GM12891 (cell line): ENCODE measurements at regions not wholly inside any gene's neighbourhood (a gene's known extent, or its start where the extent isn't known, plus 50 kb on each side); places are given as distances from the start of the nearest gene placed in this dataset.

Experiments
- POLR2AphosphoS5 ChIP-seq: IDR thresholded peaks from 2 replicates; pipeline ENCODE4 v1.6.1; 2011; ENCODE audit warnings: low read depth, low read length, control low read depth
- SPI1 ChIP-seq: IDR thresholded peaks from 2 replicates; pipeline ENCODE4 v1.6.1; 2011; ENCODE audit warnings: low read depth, low read length, control low read depth

DNA sequence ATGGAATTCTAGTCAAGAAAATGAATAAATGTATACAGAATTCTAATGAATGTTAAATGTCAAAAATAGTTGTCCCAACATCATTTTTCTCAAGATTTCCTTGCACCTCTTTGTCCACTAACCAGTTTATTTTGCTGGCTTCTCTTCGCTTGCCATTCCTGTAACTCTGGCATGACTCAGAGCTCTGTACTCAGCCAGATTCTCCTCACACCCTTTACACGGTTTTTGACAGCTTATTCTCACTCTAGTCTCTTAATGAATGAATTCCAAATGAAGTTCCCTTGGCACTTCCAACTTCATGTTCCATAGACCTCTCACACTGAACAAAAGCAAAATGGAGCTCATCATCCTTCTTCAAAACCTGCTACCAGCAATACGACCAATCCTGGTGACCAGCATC lies 419.3 kb upstream of the SLIT2 start:
- no peak for TF ChIP-seq SPI1
- TF ChIP-seq POLR2AphosphoS5: no peak
